Kidney epithelial cell (primary cell): ENCODE measurements at regions not wholly inside any gene's neighbourhood (a gene's known extent, or its start where the extent isn't known, plus 50 kb on each side); places are given as distances from the start of the nearest gene placed in this dataset.

Experiments
- DNase-seq: peaks from one replicate; pipeline ENCODE4 v3.0.0-alpha.2; 2010; ENCODE audit warnings: low read depth
- H3K27me3 ChIP-seq: 2 replicates; pipeline ENCODE4 v1.6.0; 2011; ENCODE audit warnings: low read length; ENCODE audit not compliant: control insufficient read depth, insufficient read depth
- H3K36me3 ChIP-seq: 2 replicates; pipeline ENCODE4 v1.5.1; 2011; ENCODE audit warnings: low read length; ENCODE audit not compliant: control insufficient read depth, insufficient read depth
- H3K4me3 ChIP-seq: 2 replicates; pipeline ENCODE4 v1.5.1; 2011; ENCODE audit warnings: low read depth, mild to moderate bottlenecking, control low read depth, low read length
- CTCF ChIP-seq: IDR thresholded peaks from 2 replicates; pipeline ENCODE4 v1.5.1; 2011; ENCODE audit warnings: mild to moderate bottlenecking, moderate library complexity, low read length, control low read depth, inconsistent platforms; ENCODE audit not compliant: insufficient read depth, poor library complexity, severe bottlenecking

GRCh38 chr3:106263546-106263945, 394.7 kb upstream of the CBLB start:
- Histone ChIP-seq H3K27me3 (no peaks in the 10 kb centered on the region), H3K4me3 (no peak overlapping the region), H3K36me3 (no peaks in the 10 kb centered on the region)
- DNase-seq = no peak
- no peak for TF ChIP-seq CTCF

GRCh38 chr3:106265704-106266103, 396.9 kb upstream of the CBLB start:
- Histone ChIP-seq H3K4me3 (no peak overlapping the region), H3K27me3 (no peaks in the 10 kb centered on the region), H3K36me3 (no peaks in the 10 kb centered on the region)
- no peak for TF ChIP-seq CTCF
- no peak for DNase-seq

GRCh38 chr3:106268696-106269095, 399.9 kb upstream of the CBLB start:
- Histone ChIP-seq H3K27me3 (no peaks in the 10 kb centered on the region), H3K4me3 (no peak overlapping the region), H3K36me3 (no peaks in the 10 kb centered on the region)
- no peak for DNase-seq
- TF ChIP-seq CTCF = no peak

- DNase-seq = no peak
Observed at GRCh38 chr3:106272302-106272701, 403.5 kb upstream of the CBLB start.

GRCh38 chr3:106275592-106275991, 406.8 kb upstream of the CBLB start:
- Histone ChIP-seq H3K4me3 (no peak overlapping the region), H3K27me3 (no peaks in the 10 kb centered on the region), H3K36me3 (no peaks in the 10 kb centered on the region)
- no peak for TF ChIP-seq CTCF
- DNase-seq = no peak

More at GRCh38 chr3:106272302-106272701, 403.5 kb upstream of the CBLB start:
- no peak overlapping the region for H3K4me3 ChIP-seq
- H3K27me3 ChIP-seq = no peaks in the 10 kb centered on the region
- H3K36me3 ChIP-seq = no peaks in the 10 kb centered on the region
- no peak for TF ChIP-seq CTCF

GRCh38 chr3:106276151-106276550, 407.3 kb upstream of the CBLB start:
- DNase-seq = no peak

More at GRCh38 chr3:106276151-106276550, 407.3 kb upstream of the CBLB start:
- no peaks in the 10 kb centered on the region for H3K36me3 ChIP-seq
- H3K4me3 ChIP-seq = no peak overlapping the region
- TF ChIP-seq CTCF = no peak
- H3K27me3 ChIP-seq = no peaks in the 10 kb centered on the region
